Testis (tissue), 2 donors: ENCODE measurements at regions not wholly inside any gene's neighbourhood (a gene's known extent, or its start where the extent isn't known, plus 50 kb on each side); places are given as distances from the start of the nearest gene placed in this dataset.

Source experiments
- DNase-seq: peaks from one replicate; pipeline ENCODE4 v3.0.0-alpha.2; 2019
- H3K27ac ChIP-seq, 2 donors: fragments of 200-600 bp; sonication (generic); one replicate each; pipeline ENCODE4 v1.5.1; 2019
- H3K27me3 ChIP-seq: fragments of 200-600 bp; sonication (generic); one replicate; pipeline ENCODE4 v1.5.1; 2019
- H3K36me3 ChIP-seq: fragments of 200-600 bp; sonication (generic); one replicate; pipeline ENCODE4 v1.5.1; 2017; ENCODE audit warnings: low read depth; ENCODE audit errors: missing control alignments
- H3K4me1 ChIP-seq: fragments of 200-600 bp; sonication (generic); one replicate; pipeline ENCODE4 v1.5.1; 2019
- H3K4me3 ChIP-seq, 2 donors: fragments of 200-600 bp; sonication (generic); one replicate each; pipeline ENCODE4 v1.5.1; 2017 to 2019
- H3K9me3 ChIP-seq: fragments of 200-600 bp; sonication (generic); one replicate; pipeline ENCODE4 v1.5.1; 2017
- CTCF ChIP-seq, 3 experiments: fragments of 450-650 bp in 2 of 3; fragments of 200-600 bp in 1 of 3; sonication (generic) in 1 of 3; IDR thresholded peaks; one replicate each; pipeline ENCODE4 v1.5.1; 2016 to 2019; ENCODE audit warnings: antibody characterized with exemption in 3 of 3, mild to moderate bottlenecking in 2 of 3, moderate library complexity in 1 of 3
- POLR2A ChIP-seq: fragments of 450-650 bp; IDR thresholded peaks from one replicate; pipeline ENCODE4 v1.6.1; 2017; ENCODE audit warnings: antibody characterized with exemption, mild to moderate bottlenecking, moderate library complexity
- WGBS, 2 donors: methylation state at CpG; one replicate each; pipeline ENCODE4 v1.1.5; 2018; 5-methylcytosine and 5-hydroxymethylcytosine counted together
- intact Hi-C: fragments of 100-400 bp; cut with DNase I; formaldehyde crosslinking; loops from one replicate; pipeline ENCODE4 v1.15.1; 2023; ENCODE audit warnings: low total_unique reads

GRCh38 chr4:187103351-187103750 lies 379.7 kb upstream of the FAT1 start:
- TF ChIP-seq CTCF (IDR thresholded peaks at IDR 0.05) (no peak), POLR2A (no peak)
- Histone ChIP-seq H3K9me3 (no peaks in the 10 kb centered on the region), H3K36me3 (no peaks in the 10 kb centered on the region), H3K4me1 (no peaks in the 10 kb centered on the region), H3K27me3 (no peaks in the 10 kb centered on the region), H3K27ac (no peak overlapping the region), H3K4me3 (no peak overlapping the region)
- DNase-seq, result no peak
- 83 to 86% methylated on average over 4 of the region's 4 CpGs for WGBS, 2 donors
- intact Hi-C loops, result no loop called here

GRCh38 chr4:187108845-187109244 lies 385.2 kb upstream of the FAT1 start:
- intact Hi-C loops, result no loop called here
- TF ChIP-seq CTCF (IDR thresholded peaks at IDR 0.05), result no peak
- TF ChIP-seq POLR2A, result no peak
- Histone ChIP-seq H3K27ac (no peak overlapping the region), H3K4me1 (no peaks in the 10 kb centered on the region), H3K27me3 (no peaks in the 10 kb centered on the region), H3K36me3 (no peaks in the 10 kb centered on the region), H3K4me3 (no peak overlapping the region), H3K9me3 (no peaks in the 10 kb centered on the region)
- 58 to 66% methylated on average over 3 of the region's 3 CpGs for WGBS, 2 donors
- DNase-seq, result no peak

- no peak for TF ChIP-seq CTCF (IDR thresholded peaks at IDR 0.05)
- TF ChIP-seq POLR2A, result no peak
- Histone ChIP-seq H3K4me1 (no peaks in the 10 kb centered on the region), H3K27ac (no peak overlapping the region), H3K9me3 (no peaks in the 10 kb centered on the region), H3K36me3 (no peaks in the 10 kb centered on the region), H3K27me3 (no peaks in the 10 kb centered on the region), H3K4me3 (no peak overlapping the region)
- intact Hi-C loops, result no loop called here
- no peak for DNase-seq
- WGBS, 2 donors, result 91 to 92% methylated on average over 7 of the region's 7 CpGs
These were observed 386.0 kb upstream of the FAT1 start for GRCh38 chr4:187109636-187110035.

GRCh38 chr4:187118166-187118565 lies 394.5 kb upstream of the FAT1 start:
- Histone ChIP-seq H3K4me1 (no peaks in the 10 kb centered on the region), H3K4me3 (no peak overlapping the region), H3K27ac (no peak overlapping the region), H3K9me3 (no peaks in the 10 kb centered on the region), H3K27me3 (no peaks in the 10 kb centered on the region), H3K36me3 (no peaks in the 10 kb centered on the region)
- intact Hi-C loops, result no loop called here
- WGBS, 2 donors, result 85 to 90% methylated on average over 4 of the region's 4 CpGs
- TF ChIP-seq POLR2A, result no peak
- TF ChIP-seq CTCF (IDR thresholded peaks at IDR 0.05), result no peak
- DNase-seq, result no peak

- Histone ChIP-seq H3K27ac (no peak overlapping the region), H3K36me3 (no peaks in the 10 kb centered on the region), H3K4me1 (no peaks in the 10 kb centered on the region), H3K27me3 (no peaks in the 10 kb centered on the region), H3K4me3 (no peak overlapping the region), H3K9me3 (no peaks in the 10 kb centered on the region)
- DNase-seq, result no peak
- TF ChIP-seq POLR2A (no peak), CTCF (IDR thresholded peaks at IDR 0.05) (no peak)
- intact Hi-C loops, result no loop called here
- 63 to 76% methylated on average over 1 of the region's 1 CpG for WGBS, 2 donors
These were observed 395.0 kb upstream of the FAT1 start for GRCh38 chr4:187118602-187119120.
